Suprapubic skin (tissue), 4 donors: ENCODE measurements at regions not wholly inside any gene's neighbourhood (a gene's known extent, or its start where the extent isn't known, plus 50 kb on each side); places are given as distances from the start of the nearest gene placed in this dataset.

Source experiments
- CTCF ChIP-seq, 2 donors: fragments of 200-600 bp in 1 of 2; fragments of 450-650 bp in 1 of 2; sonication (generic) in 1 of 2; IDR thresholded peaks; one replicate each; pipeline ENCODE4 v1.5.1; 2016 to 2019; ENCODE audit warnings: antibody characterized with exemption in 2 of 2, mild to moderate bottlenecking in 1 of 2, moderate library complexity in 1 of 2
- EP300 ChIP-seq: sonication (generic); formaldehyde crosslinking; IDR thresholded peaks from one replicate; pipeline ENCODE4 v1.6.1; 2017; ENCODE audit warnings: antibody characterized with exemption
- POLR2A ChIP-seq, 2 donors: fragments of 450-650 bp; IDR thresholded peaks; one replicate each; pipeline ENCODE4 v1.6.1; 2017; ENCODE audit warnings: antibody characterized with exemption in 2 of 2, mild to moderate bottlenecking in 2 of 2, moderate library complexity in 2 of 2
- POLR2AphosphoS5 ChIP-seq, 3 donors: sonication (generic); formaldehyde crosslinking; IDR thresholded peaks; one replicate each; pipeline ENCODE4 v1.6.1; 2017; ENCODE audit warnings: antibody characterized with exemption in 3 of 3

- TF ChIP-seq CTCF (IDR thresholded peaks at IDR 0.05) (no peak), POLR2AphosphoS5 (IDR thresholded peaks at IDR 0.05) (no peak), POLR2A (IDR thresholded peaks at IDR 0.05) (no peak), EP300 (no peak)
These were observed 655.7 kb downstream of the EPHA7 start for GRCh38 chr6:92763680-92764079.
